ENCODE measurements at regions not wholly inside any gene's neighbourhood (a gene's known extent, or its start where the extent isn't known, plus 50 kb on each side); places are given as distances from the start of the nearest gene placed in this dataset.
"Not testable (repeated sequence)": the region's sequence is repeated elsewhere in the genome, so short reads cannot be mapped to it uniquely, and the experiment has no call there.

DNA sequence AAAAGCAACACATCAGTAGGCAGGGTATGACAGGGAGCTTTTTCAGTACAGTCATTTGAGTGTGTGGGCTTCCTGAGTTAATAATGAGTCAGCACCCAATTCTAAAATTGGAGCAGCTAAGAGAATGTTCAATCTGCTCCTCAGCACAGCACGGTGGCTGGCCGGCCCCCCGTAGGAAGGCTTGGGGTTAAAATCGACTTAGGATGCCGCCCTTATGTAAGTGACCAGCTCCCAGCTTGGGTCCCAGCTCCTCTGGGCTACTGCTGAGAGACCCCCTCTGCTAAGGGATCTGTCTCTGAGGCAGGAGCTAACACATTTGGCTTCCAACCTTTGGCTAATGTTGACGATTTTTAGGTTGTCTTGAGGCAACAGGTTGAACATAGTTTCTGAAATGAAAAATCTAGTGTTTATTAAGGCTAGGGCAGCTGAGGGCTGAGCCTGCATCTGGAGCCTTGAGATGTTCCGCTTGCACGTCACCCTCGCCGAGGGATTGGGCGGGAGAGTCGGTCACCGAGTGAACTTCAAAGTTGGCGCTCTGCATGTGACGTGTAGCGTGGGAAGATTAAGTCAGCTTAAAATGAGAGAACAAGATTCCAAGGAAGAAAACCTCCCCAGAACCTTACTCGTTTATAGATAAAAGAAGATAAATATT is 291.3 kb upstream of the PLGLB2 start:
- peak overlapping the region; percentile 58 for H3K4me2 ChIP-seq (ENCODE audit: control insufficient read depth, extremely low read depth, insufficient read depth, low read depth, low read length)
- H2AFZ ChIP-seq (ENCODE audit: control insufficient read depth, low read length); H3K36me3 ChIP-seq (ENCODE audit: control insufficient read depth in 2 of 2, extremely low read depth in 1 of 2, insufficient read depth in 2 of 2, low read length in 2 of 2); DNase-seq (ENCODE audit: low read depth, low spot score); H3K9me1 ChIP-seq (ENCODE audit: control insufficient read depth, extremely low read depth, insufficient read depth, low read length); H3K9me3 ChIP-seq (ENCODE audit: control insufficient read depth, low read depth, low read length); H4K20me1 ChIP-seq (ENCODE audit: control insufficient read depth, extremely low read depth, insufficient read depth, low read length); dilution Hi-C loops (cut with MboI; ENCODE audit: extremely low pct_ligation_motif_present, low sequenced_read_pairs); H3K27ac ChIP-seq (ENCODE audit: control insufficient read depth, insufficient read depth, low read length); H3K27me3 ChIP-seq (ENCODE audit: control insufficient read depth, extremely low read depth, insufficient read depth, low read length): not testable (repeated sequence)
- H3K4me3 ChIP-seq (ENCODE audit: control insufficient read depth in 2 of 3, extremely low read depth in 1 of 3, insufficient read depth in 2 of 3, low read depth in 1 of 3, low read length in 3 of 3), result peak overlapping the region; percentile 32 to 57 (median 37)
- H3K9ac ChIP-seq (ENCODE audit: control insufficient read depth, extremely low read depth, insufficient read depth, low read length), result peak overlapping the region; percentile 44
- peaks cover 15% of the 10 kb centered on the region for H3K4me1 ChIP-seq (ENCODE audit: control insufficient read depth, extremely low read depth, insufficient read depth, low read length)
- FAIRE-seq, result peak; percentile 5
- peaks cover 40% of the 10 kb centered on the region for H3K79me2 ChIP-seq (ENCODE audit: control insufficient read depth, insufficient read depth, low read length)

- H3K9me1 ChIP-seq (ENCODE audit: control insufficient read depth, extremely low read depth, insufficient read depth, low read length); H3K9ac ChIP-seq (ENCODE audit: control insufficient read depth, extremely low read depth, insufficient read depth, low read length); DNase-seq (ENCODE audit: low read depth, low spot score); H3K27me3 ChIP-seq (ENCODE audit: control insufficient read depth, extremely low read depth, insufficient read depth, low read length); H2AFZ ChIP-seq (ENCODE audit: control insufficient read depth, low read length); H3K4me2 ChIP-seq (ENCODE audit: control insufficient read depth, extremely low read depth, insufficient read depth, low read depth, low read length); H3K36me3 ChIP-seq (ENCODE audit: control insufficient read depth in 2 of 2, extremely low read depth in 1 of 2, insufficient read depth in 2 of 2, low read length in 2 of 2); FAIRE-seq; H3K4me3 ChIP-seq (ENCODE audit: control insufficient read depth in 2 of 3, extremely low read depth in 1 of 3, insufficient read depth in 2 of 3, low read depth in 1 of 3, low read length in 3 of 3); H3K9me3 ChIP-seq (ENCODE audit: control insufficient read depth, low read depth, low read length); dilution Hi-C loops (cut with MboI; ENCODE audit: extremely low pct_ligation_motif_present, low sequenced_read_pairs); H4K20me1 ChIP-seq (ENCODE audit: control insufficient read depth, extremely low read depth, insufficient read depth, low read length); H3K27ac ChIP-seq (ENCODE audit: control insufficient read depth, insufficient read depth, low read length): not testable (repeated sequence)
- Histone ChIP-seq H3K4me1 (ENCODE audit: control insufficient read depth, extremely low read depth, insufficient read depth, low read length) (peaks cover 14% of the 10 kb centered on the region), H3K79me2 (ENCODE audit: control insufficient read depth, insufficient read depth, low read length) (peaks cover 45% of the 10 kb centered on the region)
Observed at GRCh38 chr2:87457129-87457499, 290.8 kb upstream of the PLGLB2 start.

GRCh38 chr2:87458938-87459337 is 288.9 kb upstream of the PLGLB2 start:
- H3K9me3 ChIP-seq (ENCODE audit: control insufficient read depth, low read depth, low read length); H3K4me3 ChIP-seq (ENCODE audit: control insufficient read depth in 2 of 3, extremely low read depth in 1 of 3, insufficient read depth in 2 of 3, low read depth in 1 of 3, low read length in 3 of 3); H3K9ac ChIP-seq (ENCODE audit: control insufficient read depth, extremely low read depth, insufficient read depth, low read length); H4K20me1 ChIP-seq (ENCODE audit: control insufficient read depth, extremely low read depth, insufficient read depth, low read length); FAIRE-seq; H3K27ac ChIP-seq (ENCODE audit: control insufficient read depth, insufficient read depth, low read length); H3K4me2 ChIP-seq (ENCODE audit: control insufficient read depth, extremely low read depth, insufficient read depth, low read depth, low read length); H3K4me1 ChIP-seq (ENCODE audit: control insufficient read depth, extremely low read depth, insufficient read depth, low read length); H2AFZ ChIP-seq (ENCODE audit: control insufficient read depth, low read length); H3K9me1 ChIP-seq (ENCODE audit: control insufficient read depth, extremely low read depth, insufficient read depth, low read length); DNase-seq (ENCODE audit: low read depth, low spot score); H3K27me3 ChIP-seq (ENCODE audit: control insufficient read depth, extremely low read depth, insufficient read depth, low read length); dilution Hi-C loops (cut with MboI; ENCODE audit: extremely low pct_ligation_motif_present, low sequenced_read_pairs); H3K36me3 ChIP-seq (ENCODE audit: control insufficient read depth in 2 of 2, extremely low read depth in 1 of 2, insufficient read depth in 2 of 2, low read length in 2 of 2): not testable (repeated sequence)
- H3K79me2 ChIP-seq (ENCODE audit: control insufficient read depth, insufficient read depth, low read length), result peaks cover 55% of the 10 kb centered on the region

GRCh38 chr2:87460104-87460503 is 287.8 kb upstream of the PLGLB2 start:
- H3K4me1 ChIP-seq (ENCODE audit: control insufficient read depth, extremely low read depth, insufficient read depth, low read length); H3K9me1 ChIP-seq (ENCODE audit: control insufficient read depth, extremely low read depth, insufficient read depth, low read length); H3K36me3 ChIP-seq (ENCODE audit: control insufficient read depth in 2 of 2, extremely low read depth in 1 of 2, insufficient read depth in 2 of 2, low read length in 2 of 2); H3K9ac ChIP-seq (ENCODE audit: control insufficient read depth, extremely low read depth, insufficient read depth, low read length); FAIRE-seq; H3K4me3 ChIP-seq (ENCODE audit: control insufficient read depth in 2 of 3, extremely low read depth in 1 of 3, insufficient read depth in 2 of 3, low read depth in 1 of 3, low read length in 3 of 3); H3K9me3 ChIP-seq (ENCODE audit: control insufficient read depth, low read depth, low read length); dilution Hi-C loops (cut with MboI; ENCODE audit: extremely low pct_ligation_motif_present, low sequenced_read_pairs); H4K20me1 ChIP-seq (ENCODE audit: control insufficient read depth, extremely low read depth, insufficient read depth, low read length); H3K27ac ChIP-seq (ENCODE audit: control insufficient read depth, insufficient read depth, low read length); DNase-seq (ENCODE audit: low read depth, low spot score); H3K27me3 ChIP-seq (ENCODE audit: control insufficient read depth, extremely low read depth, insufficient read depth, low read length); H3K4me2 ChIP-seq (ENCODE audit: control insufficient read depth, extremely low read depth, insufficient read depth, low read depth, low read length); H2AFZ ChIP-seq (ENCODE audit: control insufficient read depth, low read length): not testable (repeated sequence)
- peaks cover 61% of the 10 kb centered on the region for H3K79me2 ChIP-seq (ENCODE audit: control insufficient read depth, insufficient read depth, low read length)

DNA sequence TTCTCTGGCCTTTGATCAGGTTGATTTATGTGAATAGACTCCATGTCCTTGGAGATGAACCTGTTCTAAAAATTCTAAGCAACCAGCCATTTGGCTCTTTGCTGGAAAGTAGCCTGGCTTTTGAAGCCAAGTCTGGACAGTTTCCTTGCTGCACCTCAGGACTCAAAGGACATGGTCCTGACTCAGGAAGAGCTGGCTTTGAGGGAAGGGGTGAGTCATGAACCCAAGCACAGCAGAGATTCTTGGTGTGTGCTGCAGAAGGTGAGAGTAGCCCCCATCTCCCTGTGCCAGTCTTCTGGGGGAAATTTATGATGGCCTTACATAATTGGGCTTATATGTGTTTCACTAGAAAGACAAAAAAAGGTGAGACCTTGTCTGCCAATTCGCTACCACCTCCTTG is 287.2 kb upstream of the PLGLB2 start:
- H3K79me2 ChIP-seq (ENCODE audit: control insufficient read depth, insufficient read depth, low read length), result peaks cover 63% of the 10 kb centered on the region
- H3K9me1 ChIP-seq (ENCODE audit: control insufficient read depth, extremely low read depth, insufficient read depth, low read length); H3K27me3 ChIP-seq (ENCODE audit: control insufficient read depth, extremely low read depth, insufficient read depth, low read length); H3K27ac ChIP-seq (ENCODE audit: control insufficient read depth, insufficient read depth, low read length); H2AFZ ChIP-seq (ENCODE audit: control insufficient read depth, low read length); DNase-seq (ENCODE audit: low read depth, low spot score); H4K20me1 ChIP-seq (ENCODE audit: control insufficient read depth, extremely low read depth, insufficient read depth, low read length); H3K9ac ChIP-seq (ENCODE audit: control insufficient read depth, extremely low read depth, insufficient read depth, low read length); H3K4me1 ChIP-seq (ENCODE audit: control insufficient read depth, extremely low read depth, insufficient read depth, low read length); dilution Hi-C loops (cut with MboI; ENCODE audit: extremely low pct_ligation_motif_present, low sequenced_read_pairs); H3K4me2 ChIP-seq (ENCODE audit: control insufficient read depth, extremely low read depth, insufficient read depth, low read depth, low read length); H3K4me3 ChIP-seq (ENCODE audit: control insufficient read depth in 2 of 3, extremely low read depth in 1 of 3, insufficient read depth in 2 of 3, low read depth in 1 of 3, low read length in 3 of 3); H3K36me3 ChIP-seq (ENCODE audit: control insufficient read depth in 2 of 2, extremely low read depth in 1 of 2, insufficient read depth in 2 of 2, low read length in 2 of 2); H3K9me3 ChIP-seq (ENCODE audit: control insufficient read depth, low read depth, low read length): not testable (repeated sequence)
- FAIRE-seq, result peak; percentile 44
